ENCODE measurements at regions not wholly inside any gene's neighbourhood (a gene's known extent, or its start where the extent isn't known, plus 50 kb on each side); places are given as distances from the start of the nearest gene placed in this dataset.
"Not testable (repeated sequence)": the region's sequence is repeated elsewhere in the genome, so short reads cannot be mapped to it uniquely, and the experiment has no call there.

GRCh38 chr2:111497270-111497669 lies 376.6 kb downstream of the BCL2L11 start:
- not testable (repeated sequence) for H3K27me3 ChIP-seq, H3K9me3 ChIP-seq, H3K4me1 ChIP-seq, H3K4me3 ChIP-seq, H3K27ac ChIP-seq, DNase-seq, H3K36me3 ChIP-seq

DNA sequence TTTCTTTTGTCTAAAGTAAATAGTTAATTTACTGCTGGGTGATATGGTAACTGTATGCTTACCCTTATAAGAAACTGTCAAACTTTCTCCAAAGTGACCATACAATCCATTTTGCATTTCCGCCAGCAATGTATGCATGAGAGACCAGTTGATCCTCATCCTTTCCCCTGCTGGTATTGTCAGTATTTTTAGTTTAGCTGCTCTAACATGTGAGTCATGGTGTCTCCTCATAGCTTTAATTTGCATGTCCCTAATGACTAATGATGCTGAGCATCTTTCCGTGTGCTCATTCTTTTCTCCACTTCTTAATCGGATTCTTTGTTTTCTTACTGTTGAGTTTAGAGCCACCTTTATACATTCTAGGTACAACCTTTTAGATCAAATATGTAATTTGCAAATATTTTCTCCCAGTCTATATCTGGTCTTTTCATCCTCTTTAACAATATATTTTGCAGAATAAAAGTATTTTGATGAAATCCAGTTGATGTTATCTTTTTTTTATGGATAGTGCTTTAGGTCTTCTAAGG lies 379.9 kb downstream of the BCL2L11 start:
- H3K36me3 ChIP-seq, H3K9me3 ChIP-seq, H3K27me3 ChIP-seq: not testable (repeated sequence)

DNA sequence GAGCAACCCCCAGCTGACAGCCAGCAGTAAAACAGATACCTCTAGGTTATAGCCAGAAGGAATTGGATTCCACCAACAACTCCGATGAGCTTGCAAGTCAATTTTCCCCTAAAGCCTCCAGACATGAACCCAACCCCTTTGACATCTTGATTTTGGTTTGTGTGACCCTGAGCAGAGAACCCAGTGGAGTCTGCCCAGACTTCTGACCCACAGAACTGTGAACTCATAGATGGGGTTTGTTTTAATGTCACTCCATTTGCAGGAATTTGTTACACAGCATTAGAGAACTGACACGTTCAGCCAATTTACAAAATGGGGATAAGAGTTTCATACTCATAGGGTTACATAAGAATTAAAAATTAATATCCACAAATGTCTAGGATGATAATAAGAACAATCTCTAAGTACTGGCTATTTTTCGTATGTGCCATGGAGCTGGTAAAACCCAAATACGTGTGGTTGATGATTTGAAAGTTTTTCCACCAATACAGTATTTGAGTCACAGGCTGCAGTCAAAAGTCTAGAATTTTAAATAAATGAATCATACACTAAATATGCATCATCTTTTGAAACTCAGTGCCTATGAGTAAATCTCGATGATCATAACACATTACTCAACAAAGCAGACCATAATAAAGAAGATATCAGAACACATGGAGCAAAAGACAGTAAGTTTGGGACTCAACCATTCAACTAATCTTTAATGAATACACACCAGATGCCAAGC lies 380.0 kb downstream of the ANAPC1 start:
- H3K27ac ChIP-seq, H3K27me3 ChIP-seq, H3K9me3 ChIP-seq, H3K36me3 ChIP-seq, H3K4me3 ChIP-seq, H3K4me1 ChIP-seq, DNase-seq: not testable (repeated sequence)

More for the DNA sequence above, 379.9 kb downstream of the BCL2L11 start:
- H3K4me3 ChIP-seq, DNase-seq, H3K27ac ChIP-seq, H3K4me1 ChIP-seq: not testable (repeated sequence)

- not testable (repeated sequence) for H3K4me1 ChIP-seq, H3K27me3 ChIP-seq, H3K9me3 ChIP-seq, DNase-seq, H3K36me3 ChIP-seq, H3K27ac ChIP-seq, H3K4me3 ChIP-seq
These were observed 379.4 kb downstream of the ANAPC1 start for GRCh38 chr2:111504571-111504942.

- H3K27me3 ChIP-seq, DNase-seq, H3K4me3 ChIP-seq, H3K4me1 ChIP-seq, H3K36me3 ChIP-seq, H3K27ac ChIP-seq, H3K9me3 ChIP-seq: not testable (repeated sequence)
These were observed 378.7 kb downstream of the ANAPC1 start for GRCh38 chr2:111505267-111505666.

DNA sequence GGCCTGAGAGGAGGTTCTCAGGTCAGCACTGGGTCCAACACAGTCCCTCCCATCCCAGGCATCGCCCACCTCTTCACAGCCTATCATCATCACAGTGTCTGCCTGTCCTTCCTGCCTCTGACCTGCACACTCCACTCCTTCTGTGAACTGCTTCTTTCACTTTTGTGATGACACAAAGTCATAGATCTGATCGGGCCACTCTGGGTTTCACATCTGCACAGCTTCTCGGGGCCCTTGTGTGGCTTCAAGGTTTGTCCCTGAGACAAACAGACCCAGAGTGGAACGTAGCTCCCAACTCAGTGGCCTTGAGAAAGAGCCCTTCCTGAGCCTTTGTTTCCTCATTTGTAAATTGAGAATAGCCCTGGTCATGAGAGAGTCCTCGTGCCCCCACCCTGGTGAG lies 377.1 kb downstream of the ANAPC1 start:
- H3K27ac ChIP-seq, H3K4me1 ChIP-seq, H3K36me3 ChIP-seq, DNase-seq, H3K27me3 ChIP-seq, H3K9me3 ChIP-seq, H3K4me3 ChIP-seq: not testable (repeated sequence)

- H3K9me3 ChIP-seq, H3K4me3 ChIP-seq, H3K4me1 ChIP-seq, H3K27ac ChIP-seq, DNase-seq, H3K36me3 ChIP-seq, H3K27me3 ChIP-seq: not testable (repeated sequence)
These were observed 374.6 kb downstream of the ANAPC1 start for GRCh38 chr2:111509225-111509869.

GRCh38 chr2:111510384-111510783 lies 373.6 kb downstream of the ANAPC1 start:
- H3K4me3 ChIP-seq, H3K36me3 ChIP-seq, DNase-seq, H3K27me3 ChIP-seq, H3K4me1 ChIP-seq, H3K9me3 ChIP-seq, H3K27ac ChIP-seq: not testable (repeated sequence)

- not testable (repeated sequence) for H3K4me1 ChIP-seq, H3K4me3 ChIP-seq, H3K27ac ChIP-seq, H3K36me3 ChIP-seq, H3K27me3 ChIP-seq, H3K9me3 ChIP-seq, DNase-seq
These were observed 372.9 kb downstream of the ANAPC1 start for GRCh38 chr2:111511062-111511461.

DNA sequence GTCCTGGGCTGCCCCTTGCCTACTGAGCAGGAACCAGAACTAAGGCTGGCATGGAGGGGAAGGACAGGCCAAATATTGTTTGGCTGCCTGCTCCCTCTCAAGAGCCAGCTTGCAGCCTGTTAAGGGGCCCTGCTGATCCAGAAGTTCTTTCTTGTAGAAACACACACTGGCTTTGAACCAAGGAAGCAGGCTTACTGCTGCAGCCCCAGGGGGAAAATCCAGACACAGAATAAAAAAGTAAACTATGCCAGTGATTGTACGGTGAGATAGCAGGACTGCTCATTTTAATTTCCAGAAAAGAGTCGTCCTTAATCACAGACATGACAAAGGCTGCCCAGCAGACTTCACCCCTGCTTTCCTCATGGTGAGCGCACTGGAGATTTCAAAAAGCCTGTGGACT lies 371.6 kb downstream of the ANAPC1 start:
- not testable (repeated sequence) for DNase-seq, H3K36me3 ChIP-seq, H3K27ac ChIP-seq

GRCh38 chr2:111514138-111514537 lies 369.9 kb downstream of the ANAPC1 start:
- not testable (repeated sequence) for H3K4me3 ChIP-seq, H3K27ac ChIP-seq, H3K9me3 ChIP-seq, DNase-seq, H3K27me3 ChIP-seq, H3K36me3 ChIP-seq, H3K4me1 ChIP-seq

More for the DNA sequence above, 371.6 kb downstream of the ANAPC1 start:
- H3K4me3 ChIP-seq, H3K27me3 ChIP-seq, H3K4me1 ChIP-seq, H3K9me3 ChIP-seq: not testable (repeated sequence)

DNA sequence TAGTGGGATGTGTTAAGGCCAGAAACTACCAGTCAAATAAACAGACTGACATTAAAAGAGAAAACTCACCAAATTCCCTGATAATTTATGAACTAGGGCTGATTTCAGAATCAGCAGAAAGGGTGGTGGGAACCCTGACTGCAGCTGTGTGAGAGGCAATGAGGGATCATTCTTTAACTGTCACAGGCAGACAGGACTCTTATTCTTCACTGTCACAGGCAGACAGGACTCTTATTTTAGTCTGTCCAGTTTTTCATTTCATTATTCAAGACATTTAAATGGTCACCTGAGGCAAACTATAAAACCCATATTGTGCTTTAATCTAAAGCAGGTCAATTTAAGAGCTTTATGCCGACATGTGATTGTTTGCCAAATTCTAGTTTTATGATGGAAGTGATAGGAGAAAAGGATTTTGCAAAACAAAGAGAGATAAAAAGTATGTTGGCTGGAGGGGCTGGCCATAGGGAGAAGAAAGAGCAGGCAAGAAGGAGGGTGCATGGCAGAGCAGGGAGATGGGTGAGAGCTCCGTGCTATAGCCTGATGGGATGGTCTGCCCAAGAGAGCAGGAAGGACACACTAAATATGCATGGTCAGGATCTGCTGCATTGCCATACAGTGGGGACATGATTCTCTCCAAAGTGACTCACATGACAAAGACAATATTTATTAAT lies 366.8 kb downstream of the ANAPC1 start:
- H3K9me3 ChIP-seq, DNase-seq, H3K36me3 ChIP-seq, H3K4me1 ChIP-seq, H3K27me3 ChIP-seq, H3K27ac ChIP-seq, H3K4me3 ChIP-seq: not testable (repeated sequence)

DNA sequence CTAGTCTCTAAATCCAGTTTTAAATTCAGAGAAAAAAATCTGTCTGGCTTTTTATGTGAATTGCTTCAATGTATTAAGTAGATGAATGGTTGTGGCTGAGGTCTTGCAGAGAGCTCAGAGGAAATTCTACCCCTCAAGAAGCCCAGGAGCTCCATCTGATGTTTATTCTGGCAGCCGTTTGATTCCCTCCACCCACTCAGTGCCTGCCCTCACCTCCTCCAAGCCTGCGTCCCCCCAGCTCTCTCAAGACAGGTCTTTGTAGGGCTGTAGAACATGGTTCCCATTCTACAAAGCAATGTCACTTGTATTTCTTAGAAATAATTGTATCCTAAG lies 366.3 kb downstream of the ANAPC1 start:
- DNase-seq, H3K4me3 ChIP-seq, H3K9me3 ChIP-seq, H3K4me1 ChIP-seq, H3K36me3 ChIP-seq, H3K27me3 ChIP-seq, H3K27ac ChIP-seq: not testable (repeated sequence)

Data from Peyer's patch (tissue), 4 donors.